Adrenal gland (tissue), 9 donors: ENCODE measurements at regions not wholly inside any gene's neighbourhood (a gene's known extent, or its start where the extent isn't known, plus 50 kb on each side); places are given as distances from the start of the nearest gene placed in this dataset.
A peak's percentile ranks its signal among the peaks of the same experiment; 100 is the strongest.

ENCODE experiments used
- DNase-seq, 7 donors: peaks; one replicate each; pipeline ENCODE4 v3.0.0-alpha.2; 2019 to 2020
- H3K27ac ChIP-seq, 5 donors: fragments of 200-600 bp; sonication (generic) in 4 of 5; 1 replicate in 3 of 5; 2 replicates in 2 of 5; pipeline versions ENCODE4 v1.5.1 to v1.8.0; 2016 to 2020; ENCODE audit warnings: mild to moderate bottlenecking in 1 of 5
- H3K27me3 ChIP-seq: fragments of 200-600 bp; 2 replicates; pipeline ENCODE4 v1.8.0; 2021
- H3K36me3 ChIP-seq, 2 donors: fragments of 200-600 bp; replicated peaks in 1 of 2; 1 replicate in 1 of 2; 2 replicates in 1 of 2; pipeline versions ENCODE4 v1.5.1 to v1.8.0; 2018 to 2022
- H3K4me1 ChIP-seq, 2 donors: fragments of 200-600 bp; replicated peaks in 1 of 2; 1 replicate in 1 of 2; 2 replicates in 1 of 2; pipeline versions ENCODE4 v1.5.1 to v1.8.0; 2018 to 2021
- H3K4me3 ChIP-seq, 4 donors: fragments of 200-600 bp; sonication (generic) in 3 of 4; one replicate each; pipeline ENCODE4 v1.5.1; 2016 to 2018
- H3K9me3 ChIP-seq, 3 donors: fragments of 200-600 bp; sonication (generic) in 1 of 3; replicated peaks in 1 of 3; 1 replicate in 2 of 3; 2 replicates in 1 of 3; pipeline versions ENCODE4 v1.5.1 to v1.8.0; 2016 to 2021
- CTCF ChIP-seq, 6 experiments: fragments of 450-650 bp in 4 of 6; fragments of 200-600 bp in 2 of 6; sonication (generic) in 1 of 6; IDR thresholded peaks; 1 replicate in 5 of 6; 2 replicates in 1 of 6; pipeline versions ENCODE4 v1.5.1 to v1.8.0; 2016 to 2021; ENCODE audit warnings: antibody characterized with exemption in 6 of 6, mild to moderate bottlenecking in 2 of 6, moderate library complexity in 1 of 6
- POLR2A ChIP-seq, 2 donors: fragments of 450-650 bp; IDR thresholded peaks; one replicate each; pipeline ENCODE4 v1.6.1; 2017; ENCODE audit warnings: antibody characterized with exemption in 2 of 2, mild to moderate bottlenecking in 2 of 2, moderate library complexity in 1 of 2
- WGBS, 4 donors: extraction: QIAGEN DNeasy Blood & Tissue Kit in 2 of 4; methylation state at CpG; one replicate each; pipeline versions ENCODE4 v1.1.5 to v1.1.7; 2013 to 2017; 5-methylcytosine and 5-hydroxymethylcytosine counted together
- intact Hi-C, 2 donors: fragments of 100-400 bp; cut with DNase I; formaldehyde crosslinking; loops; one replicate each; pipeline versions ENCODE4 v1.14.1 to v1.15.0; 2022 to 2023
- donor health status: healthy with polysubstance abuse.
- donor health status: Bipolar disorder and iron deficiency.
- donor health status: DM: yes; HTN: yes; CAD: no.
- donor health status: DM: no; HTN: no; CAD: no.
- donor health status: DM: no; HTN: no; CAD: no.

- H3K4me3 ChIP-seq, result no peak overlapping the region
- H3K36me3 ChIP-seq, result no peaks in the 10 kb centered on the region
- WGBS, 4 donors, result 66 to 92% (median 76%) methylated on average over 2 of the region's 2 CpGs
- H3K27ac ChIP-seq, result peak overlapping the region in 1 of 5 donors; percentile 32
- intact Hi-C loops, result no loop called here
- H3K4me1 ChIP-seq, result peaks cover 0 to 20% of the 10 kb centered on the region in 2 donors
- no peaks in the 10 kb centered on the region for H3K9me3 ChIP-seq
- H3K27me3 ChIP-seq, result no peaks in the 10 kb centered on the region
- no peak for DNase-seq
- TF ChIP-seq CTCF (IDR thresholded peaks at IDR 0.05), result no peak
- TF ChIP-seq POLR2A (IDR thresholded peaks at IDR 0.05), result no peak
Observed at GRCh38 chr9:110143950-110144545, 63.9 kb downstream of the C9orf152 start.

- H3K9me3 ChIP-seq, result no peaks in the 10 kb centered on the region
- H3K4me3 ChIP-seq, result no peak overlapping the region
- no peaks in the 10 kb centered on the region for H3K27me3 ChIP-seq
- DNase-seq, result no peak
- TF ChIP-seq POLR2A (IDR thresholded peaks at IDR 0.05) (no peak), CTCF (IDR thresholded peaks at IDR 0.05) (no peak)
- H3K4me1 ChIP-seq, result peaks cover 0 to 25% of the 10 kb centered on the region in 2 donors
- no peak overlapping the region for H3K27ac ChIP-seq
- WGBS, 4 donors, result 60 to 75% (median 68%) methylated on average over 1 of the region's 1 CpG
- no peaks in the 10 kb centered on the region for H3K36me3 ChIP-seq
- intact Hi-C loops, result no loop called here
Observed at GRCh38 chr9:110146373-110146772, 61.6 kb downstream of the C9orf152 start.

GRCh38 chr9:110148384-110148783 lies 59.6 kb downstream of the C9orf152 start:
- TF ChIP-seq CTCF (IDR thresholded peaks at IDR 0.05), result no peak
- no peak for TF ChIP-seq POLR2A (IDR thresholded peaks at IDR 0.05)
- no peaks in the 10 kb centered on the region for H3K9me3 ChIP-seq
- no peaks in the 10 kb centered on the region for H3K27me3 ChIP-seq
- H3K4me1 ChIP-seq, result peaks cover 0 to 16% of the 10 kb centered on the region in 2 donors
- peak overlapping the region in 2 of 5 donors; percentile 8 to 57 for H3K27ac ChIP-seq
- WGBS, 4 donors, result 49 to 67% (median 56%) methylated on average over 7 of the region's 7 CpGs
- DNase-seq, result no peak
- intact Hi-C loops, result no loop called here
- no peak overlapping the region for H3K4me3 ChIP-seq
- H3K36me3 ChIP-seq, result no peaks in the 10 kb centered on the region

GRCh38 chr9:110148891-110149290 lies 59.1 kb downstream of the C9orf152 start:
- intact Hi-C loops, result no loop called here
- 54 to 70% (median 67%) methylated on average over 4 of the region's 4 CpGs for WGBS, 4 donors
- peak overlapping the region in 2 of 5 donors; percentile 8 to 47 for H3K27ac ChIP-seq
- H3K36me3 ChIP-seq, result no peaks in the 10 kb centered on the region
- DNase-seq, result no peak
- H3K4me3 ChIP-seq, result no peak overlapping the region
- no peaks in the 10 kb centered on the region for H3K9me3 ChIP-seq
- no peaks in the 10 kb centered on the region for H3K27me3 ChIP-seq
- peaks cover 0 to 11% of the 10 kb centered on the region in 2 donors for H3K4me1 ChIP-seq
- TF ChIP-seq POLR2A (IDR thresholded peaks at IDR 0.05) (no peak), CTCF (IDR thresholded peaks at IDR 0.05) (no peak)
